Calu3 (cell line): ENCODE measurements at regions not wholly inside any gene's neighbourhood (a gene's known extent, or its start where the extent isn't known, plus 50 kb on each side); places are given as distances from the start of the nearest gene placed in this dataset.
"Not testable (repeated sequence)": the region's sequence is repeated elsewhere in the genome, so short reads cannot be mapped to it uniquely, and the experiment has no call there.

Experiments
- BruUV-seq: library from RNA; stranded (reverse); fragments of 400-500 nt; replicated peaks from 2 replicates; lab custom pipeline; 2021; lab: Mats Ljungman, UMichigan
- CTCF ChIA-PET: fragments of 300-600 bp; sonication (Branson Sonifier 250); formaldehyde crosslinking; loops from one replicate; lab custom pipeline; 2022; ENCODE audit warnings: antibody characterized with exemption; lab: Charles Lee
- DNase-seq: peaks from one replicate; pipeline ENCODE4 v3.0.0; 2022
- H3K27ac Mint-ChIP-seq: one replicate; pipeline ENCODE4 v1.8.0; 2022; ENCODE audit warnings: mixed read lengths; ENCODE audit not compliant: unreplicated experiment
- H3K27me3 Mint-ChIP-seq: one replicate; pipeline ENCODE4 v1.8.0; 2022; ENCODE audit warnings: mixed read lengths; ENCODE audit not compliant: unreplicated experiment
- H3K36me3 Mint-ChIP-seq: one replicate; pipeline ENCODE4 v1.8.0; 2022; ENCODE audit warnings: mild to moderate bottlenecking, moderate library complexity, mixed read lengths; ENCODE audit not compliant: insufficient read depth, unreplicated experiment
- H3K4me1 Mint-ChIP-seq: one replicate; pipeline ENCODE4 v1.8.0; 2022; ENCODE audit warnings: mild to moderate bottlenecking, low read depth, mixed read lengths; ENCODE audit not compliant: unreplicated experiment
- H3K4me3 Mint-ChIP-seq: one replicate; pipeline ENCODE4 v1.8.0; 2022; ENCODE audit warnings: mild to moderate bottlenecking, low read depth, moderate library complexity, mixed read lengths; ENCODE audit not compliant: unreplicated experiment
- H3K9me3 Mint-ChIP-seq: one replicate; pipeline ENCODE4 v1.8.0; 2022; ENCODE audit warnings: low read depth, mixed read lengths; ENCODE audit not compliant: unreplicated experiment
- CTCF ChIP-seq: fragments of 200-600 bp; IDR thresholded peaks from one replicate; pipeline ENCODE4 v1.8.0; 2022; ENCODE audit warnings: antibody characterized with exemption; ENCODE audit not compliant: unreplicated experiment
- intact Hi-C: fragments of 100-400 bp; cut with micrococcal nuclease; formaldehyde crosslinking; loops from one replicate; pipeline ENCODE4 v1.10.0; 2022; ENCODE audit not compliant: unreplicated experiment

- BruUV-seq, result no TSS peak
- Mint-ChIP-seq H3K27ac (no peak overlapping the region), H3K4me3 (no peak overlapping the region), H3K36me3 (no peaks in the 10 kb centered on the region), H3K9me3 (no peaks in the 10 kb centered on the region), H3K4me1 (no peaks in the 10 kb centered on the region), H3K27me3 (no peaks in the 10 kb centered on the region)
- TF ChIP-seq CTCF, result no peak
- intact Hi-C loops, result no loop called here
- CTCF ChIA-PET, result no interaction called here
- no peak for DNase-seq
These were observed 55.0 kb upstream of the PPP1R2C start for GRCh38 chrX:42832764-42833549.

GRCh38 chrX:42833550-42833940 is 55.6 kb upstream of the PPP1R2C start:
- H3K4me1 Mint-ChIP-seq, H3K27ac Mint-ChIP-seq, BruUV-seq, intact Hi-C loops, H3K9me3 Mint-ChIP-seq, H3K27me3 Mint-ChIP-seq, DNase-seq, H3K4me3 Mint-ChIP-seq, CTCF ChIA-PET, H3K36me3 Mint-ChIP-seq: not testable (repeated sequence)

- DNase-seq, result no peak
- Mint-ChIP-seq H3K4me3 (no peak overlapping the region), H3K9me3 (no peaks in the 10 kb centered on the region), H3K27me3 (no peaks in the 10 kb centered on the region), H3K27ac (no peak overlapping the region), H3K4me1 (no peaks in the 10 kb centered on the region), H3K36me3 (no peaks in the 10 kb centered on the region)
- no peak for TF ChIP-seq CTCF
- no TSS peak for BruUV-seq
- CTCF ChIA-PET, result no interaction called here
- intact Hi-C loops, result no loop called here
These were observed 59.3 kb upstream of the PPP1R2C start for GRCh38 chrX:42837101-42837726.

GRCh38 chrX:42837747-42838146 is 59.8 kb upstream of the PPP1R2C start:
- H3K9me3 Mint-ChIP-seq, result no peaks in the 10 kb centered on the region
- intact Hi-C loops, result no loop called here
- H3K36me3 Mint-ChIP-seq, result no peaks in the 10 kb centered on the region
- no peak for DNase-seq
- no peak overlapping the region for H3K27ac Mint-ChIP-seq
- no peak overlapping the region for H3K4me3 Mint-ChIP-seq
- no TSS peak for BruUV-seq
- no peaks in the 10 kb centered on the region for H3K4me1 Mint-ChIP-seq
- no peak for TF ChIP-seq CTCF
- no peaks in the 10 kb centered on the region for H3K27me3 Mint-ChIP-seq
- CTCF ChIA-PET, result no interaction called here

GRCh38 chrX:42839632-42840031 is 61.7 kb upstream of the PPP1R2C start:
- CTCF ChIA-PET, result no interaction called here
- no peak for TF ChIP-seq CTCF
- no peaks in the 10 kb centered on the region for H3K27me3 Mint-ChIP-seq
- DNase-seq, result no peak
- H3K4me3 Mint-ChIP-seq, result no peak overlapping the region
- no peaks in the 10 kb centered on the region for H3K36me3 Mint-ChIP-seq
- no peaks in the 10 kb centered on the region for H3K4me1 Mint-ChIP-seq
- intact Hi-C loops, result no loop called here
- no peaks in the 10 kb centered on the region for H3K9me3 Mint-ChIP-seq
- BruUV-seq, result no TSS peak
- H3K27ac Mint-ChIP-seq, result no peak overlapping the region
